ENCODE measurements at regions not wholly inside any gene's neighbourhood (a gene's known extent, or its start where the extent isn't known, plus 50 kb on each side); places are given as distances from the start of the nearest gene placed in this dataset.

- TF ChIP-seq, protein P1, sequence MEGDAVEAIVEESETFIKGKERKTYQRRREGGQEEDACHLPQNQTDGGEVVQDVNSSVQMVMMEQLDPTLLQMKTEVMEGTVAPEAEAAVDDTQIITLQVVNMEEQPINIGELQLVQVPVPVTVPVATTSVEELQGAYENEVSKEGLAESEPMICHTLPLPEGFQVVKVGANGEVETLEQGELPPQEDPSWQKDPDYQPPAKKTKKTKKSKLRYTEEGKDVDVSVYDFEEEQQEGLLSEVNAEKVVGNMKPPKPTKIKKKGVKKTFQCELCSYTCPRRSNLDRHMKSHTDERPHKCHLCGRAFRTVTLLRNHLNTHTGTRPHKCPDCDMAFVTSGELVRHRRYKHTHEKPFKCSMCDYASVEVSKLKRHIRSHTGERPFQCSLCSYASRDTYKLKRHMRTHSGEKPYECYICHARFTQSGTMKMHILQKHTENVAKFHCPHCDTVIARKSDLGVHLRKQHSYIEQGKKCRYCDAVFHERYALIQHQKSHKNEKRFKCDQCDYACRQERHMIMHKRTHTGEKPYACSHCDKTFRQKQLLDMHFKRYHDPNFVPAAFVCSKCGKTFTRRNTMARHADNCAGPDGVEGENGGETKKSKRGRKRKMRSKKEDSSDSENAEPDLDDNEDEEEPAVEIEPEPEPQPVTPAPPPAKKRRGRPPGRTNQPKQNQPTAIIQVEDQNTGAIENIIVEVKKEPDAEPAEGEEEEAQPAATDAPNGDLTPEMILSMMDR (IDR thresholded peaks at IDR 0.05; ENCODE audit: low read depth, low read length, missing input control), result no peak
- TF ChIP-seq GABPA (IDR thresholded peaks at IDR 0.05 in 1 of 2, conservative IDR thresholded peaks at IDR 0.05 in 1 of 2), result no peak
- no peak for TF ChIP-seq RXRA (IDR thresholded peaks at IDR 0.05)
- TF ChIP-seq REST (IDR thresholded peaks at IDR 0.05), result no peak
- no peak for TF ChIP-seq YY1 (IDR thresholded peaks at IDR 0.05)
- TF ChIP-seq, protein P2, sequence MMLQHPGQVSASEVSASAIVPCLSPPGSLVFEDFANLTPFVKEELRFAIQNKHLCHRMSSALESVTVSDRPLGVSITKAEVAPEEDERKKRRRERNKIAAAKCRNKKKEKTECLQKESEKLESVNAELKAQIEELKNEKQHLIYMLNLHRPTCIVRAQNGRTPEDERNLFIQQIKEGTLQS (IDR thresholded peaks at IDR 0.05), result no peak
These were observed 584.3 kb upstream of the SMIM31 start for GRCh38 chr4:164169591-164169990.

All from liver (tissue), 3 donors.